GM19025 (cell line): ENCODE measurements at regions not wholly inside any gene's neighbourhood (a gene's known extent, or its start where the extent isn't known, plus 50 kb on each side); places are given as distances from the start of the nearest gene placed in this dataset.
"Not testable (repeated sequence)": the region's sequence is repeated elsewhere in the genome, so short reads cannot be mapped to it uniquely, and the experiment has no call there.

Source experiments
- ATAC-seq: cut with Tn5 transposase; IDR thresholded peaks from one replicate; pipeline ENCODE4 v1.9.1; 2021; ENCODE audit warnings: mild to moderate bottlenecking, low read depth, moderate library complexity; ENCODE audit not compliant: unreplicated experiment

DNA sequence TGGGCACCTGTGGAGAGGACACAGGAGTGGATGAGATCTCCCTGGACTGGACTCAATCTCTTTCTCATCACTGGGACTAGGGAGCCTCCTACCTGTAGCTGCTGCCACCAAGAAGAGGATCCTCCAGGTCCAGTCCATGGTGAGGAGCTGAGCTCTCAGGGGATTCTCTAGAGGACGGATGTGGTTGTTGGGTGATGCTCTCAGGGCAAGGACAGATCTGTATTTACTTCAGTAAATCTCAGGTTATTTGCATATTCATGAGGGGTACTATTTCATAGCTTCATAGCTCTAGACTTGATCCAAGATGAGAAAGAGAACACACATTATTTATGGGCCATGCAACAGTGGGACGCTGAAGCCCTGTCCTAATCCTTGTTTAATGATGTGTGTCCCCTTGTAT, 159.4 kb downstream of the POTEB start:
- ATAC-seq, result peak; percentile 63

DNA sequence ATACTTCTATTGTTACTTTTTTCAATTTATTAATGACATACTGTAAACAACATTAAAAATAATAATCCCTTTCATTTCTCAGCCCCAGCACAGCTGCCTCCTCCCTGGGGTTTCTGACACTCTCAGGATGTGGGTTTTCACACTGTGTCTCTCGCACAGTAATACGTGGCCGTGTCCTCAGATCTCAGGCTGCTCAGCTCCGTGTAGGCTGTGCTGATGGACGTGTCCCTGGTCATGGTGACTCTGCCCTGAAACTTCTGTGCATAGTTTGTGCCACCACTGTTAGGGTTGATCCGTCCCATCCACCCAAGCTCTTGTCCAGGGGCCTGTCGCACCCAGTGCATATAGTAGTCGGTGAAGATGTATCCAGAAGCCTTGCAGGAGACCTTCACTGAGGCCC, 159.9 kb downstream of the POTEB start:
- ATAC-seq, result peak; percentile 28

DNA sequence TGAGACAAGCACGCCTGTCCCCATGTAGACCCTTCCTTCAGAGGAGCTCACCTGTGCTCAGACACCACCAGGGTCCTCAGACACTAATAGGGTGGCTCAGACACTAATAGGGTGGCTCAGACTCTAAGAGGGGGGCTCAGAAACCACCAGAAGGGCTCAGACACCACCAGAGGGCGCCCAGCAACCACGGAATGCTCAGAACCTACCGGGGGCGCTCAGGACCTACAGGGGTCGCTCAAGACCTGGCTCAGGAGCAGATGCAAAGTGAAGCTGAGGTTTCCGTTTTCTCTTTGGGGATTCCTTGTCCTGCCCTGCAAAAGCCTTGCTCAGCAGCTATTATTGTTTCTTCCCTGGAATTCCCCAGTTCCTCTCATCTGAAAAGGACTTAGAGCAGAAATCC, 172.1 kb downstream of the POTEB start:
- peak; percentile 90 for ATAC-seq

DNA sequence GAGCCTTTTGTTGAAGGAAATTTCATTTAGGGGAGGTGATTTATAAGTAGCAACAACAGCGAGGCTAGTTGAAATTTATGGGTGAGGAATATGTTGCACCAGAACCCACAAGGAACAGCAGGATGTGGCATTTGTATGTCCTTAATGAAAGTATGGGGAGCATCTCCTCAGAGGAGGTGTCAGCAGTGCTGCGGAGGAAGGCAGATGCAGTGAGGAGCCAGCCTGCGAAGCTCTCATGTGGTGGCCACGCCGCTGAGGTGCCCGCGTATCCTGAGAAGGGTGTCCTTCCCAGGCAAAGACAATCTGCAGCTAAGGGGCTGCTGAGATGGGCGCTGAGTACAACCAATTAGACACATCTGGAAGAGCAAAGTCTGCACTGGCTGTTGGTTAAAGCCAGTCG, 178.9 kb downstream of the POTEB start:
- ATAC-seq, result not testable (repeated sequence)

DNA sequence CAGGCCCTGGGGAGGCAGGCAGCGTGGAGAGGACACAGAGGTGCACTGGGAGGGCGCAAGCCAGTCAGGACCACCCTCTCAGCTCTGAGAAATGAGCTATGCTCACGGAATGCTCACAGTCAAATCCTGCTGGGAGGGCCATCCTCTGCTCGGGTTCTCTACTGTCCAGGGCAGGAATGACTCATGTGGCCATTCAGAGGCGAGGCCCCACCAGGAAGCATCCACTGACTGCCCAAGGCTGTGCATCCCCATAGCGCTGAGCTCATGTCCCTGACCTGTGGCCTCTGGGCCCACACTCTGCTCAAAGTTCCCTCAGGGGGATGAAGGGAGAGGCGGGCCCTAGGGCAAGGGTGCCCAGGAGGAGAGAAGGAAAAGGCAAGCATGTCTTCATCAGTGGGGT, 182.4 kb downstream of the POTEB start:
- ATAC-seq, result not testable (repeated sequence)

DNA sequence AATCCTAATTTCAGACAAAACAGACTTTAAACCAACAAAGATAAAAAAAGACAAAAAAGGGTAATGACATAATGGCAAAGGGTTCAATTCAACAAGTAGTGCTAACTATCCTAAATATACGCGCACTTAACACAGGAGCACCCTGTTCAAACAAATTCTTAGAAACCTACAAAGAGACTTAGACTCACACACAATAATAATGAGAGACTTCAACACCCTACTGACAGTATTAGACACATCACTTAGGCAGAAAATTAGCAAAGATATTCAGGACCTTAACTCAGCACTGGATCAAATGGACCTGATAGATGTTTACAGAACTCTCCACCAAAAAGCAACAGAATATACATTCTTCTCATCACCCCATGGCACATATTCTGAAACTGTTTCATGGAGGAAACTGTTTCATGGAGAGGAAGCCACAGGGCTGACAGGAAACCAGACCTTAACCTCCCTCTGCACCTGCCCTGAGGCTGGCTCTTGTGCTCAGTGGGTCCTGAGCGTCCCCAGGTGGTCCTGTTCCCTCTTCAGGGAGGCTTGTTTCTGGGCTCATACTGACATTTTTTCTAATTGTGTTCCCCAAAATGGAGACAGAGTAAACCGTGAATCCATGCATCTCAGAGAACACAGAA, 184.9 kb downstream of the POTEB start:
- not testable (repeated sequence) for ATAC-seq

DNA sequence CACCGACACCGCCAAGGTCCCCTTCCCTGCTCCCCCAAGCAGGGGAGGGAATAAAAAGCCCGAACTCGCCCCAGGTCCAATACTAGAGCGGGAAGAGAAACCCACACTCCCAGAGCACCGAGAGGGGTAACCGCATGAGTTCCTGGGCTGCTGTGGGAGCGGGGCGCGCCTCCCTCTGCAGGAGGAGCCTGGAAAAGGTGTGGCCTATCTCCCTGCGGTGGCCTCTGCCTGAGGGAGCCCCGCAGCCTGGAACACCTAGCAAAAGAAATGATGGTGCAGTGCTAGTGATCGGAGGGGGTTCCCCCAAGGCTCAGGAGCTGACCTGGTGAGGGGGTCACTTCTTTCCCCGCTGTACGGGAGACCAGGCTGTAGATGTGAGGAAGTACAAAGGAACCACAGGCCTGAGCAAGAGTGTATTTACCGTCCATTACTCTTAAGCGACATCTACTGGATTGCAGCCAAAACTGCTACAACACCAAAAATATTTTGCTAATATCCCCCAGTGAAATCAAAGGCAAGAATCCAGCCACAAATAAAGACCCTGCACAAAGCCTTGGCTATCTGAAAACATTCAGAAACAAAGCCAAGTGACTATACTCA, 216.6 kb upstream of the POTEB3 start:
- peak; percentile 85 for ATAC-seq

DNA sequence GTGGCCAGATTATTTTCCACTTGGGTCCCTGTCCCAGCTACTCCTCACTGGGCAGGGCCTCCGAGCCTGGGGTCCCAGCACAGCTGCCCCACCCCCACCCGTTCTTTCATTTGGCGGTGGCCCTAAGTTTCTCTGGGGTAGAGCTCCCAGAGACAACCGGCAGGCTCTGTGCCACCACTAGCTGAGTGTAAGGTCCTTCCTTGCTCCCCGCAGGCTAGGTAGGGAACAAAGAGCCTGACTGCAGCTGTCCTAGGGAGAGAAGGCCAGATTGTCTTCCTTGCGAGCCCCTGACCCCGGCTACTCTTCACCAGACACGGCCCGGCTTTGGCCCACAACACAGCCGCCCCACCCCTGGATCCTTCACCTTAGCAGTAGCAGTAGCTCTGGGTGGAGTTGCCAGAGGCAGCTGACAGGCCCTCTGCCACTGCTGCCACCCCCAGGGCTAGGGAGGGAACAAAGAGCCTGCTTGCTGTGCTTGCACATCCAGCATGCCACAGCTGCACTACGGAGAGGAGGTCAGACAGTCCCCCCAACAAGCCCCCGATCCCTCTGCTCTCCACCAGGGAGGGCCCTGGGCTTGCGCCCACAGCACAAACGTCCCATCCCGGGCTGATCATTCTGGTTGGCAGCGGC, 215.9 kb upstream of the POTEB3 start:
- not testable (repeated sequence) for ATAC-seq

DNA sequence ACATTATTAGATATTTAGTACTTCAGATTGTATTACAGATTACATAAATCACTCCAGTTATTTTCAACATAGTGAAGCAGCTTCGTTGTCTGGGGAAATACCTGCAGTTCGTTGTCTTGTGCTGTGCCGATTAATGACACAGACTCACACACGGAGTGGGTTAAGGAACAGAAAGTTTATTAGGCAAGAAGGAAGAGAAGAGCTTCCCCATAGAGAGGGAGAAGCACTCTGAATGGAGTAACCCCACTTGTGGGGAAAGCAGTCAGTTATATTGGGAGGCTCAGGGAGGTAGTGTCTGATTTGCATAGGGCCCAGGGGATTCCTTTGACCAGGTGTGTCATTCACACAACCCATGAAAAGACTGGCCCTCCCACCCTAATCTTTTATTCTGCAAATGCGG, 213.4 kb upstream of the POTEB3 start:
- not testable (repeated sequence) for ATAC-seq

DNA sequence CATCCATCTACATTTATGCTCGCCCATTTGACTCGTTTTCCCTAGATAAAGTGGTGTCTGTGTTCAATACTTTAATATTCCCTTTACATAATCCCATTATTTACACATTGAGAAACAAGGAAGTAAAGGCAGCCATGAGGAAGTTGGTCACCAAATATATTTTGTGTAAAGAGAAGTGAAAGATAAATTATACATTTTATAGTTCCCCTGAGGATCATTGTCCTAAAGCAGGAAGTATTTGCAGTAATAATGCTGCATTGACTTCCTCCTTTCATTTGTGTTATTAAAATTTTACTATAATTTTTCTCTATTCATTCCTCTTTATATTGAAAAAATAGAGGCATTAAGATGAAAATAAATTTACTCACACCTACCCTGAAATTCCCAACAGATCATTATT, 198.5 kb upstream of the POTEB3 start:
- ATAC-seq, result not testable (repeated sequence)

DNA sequence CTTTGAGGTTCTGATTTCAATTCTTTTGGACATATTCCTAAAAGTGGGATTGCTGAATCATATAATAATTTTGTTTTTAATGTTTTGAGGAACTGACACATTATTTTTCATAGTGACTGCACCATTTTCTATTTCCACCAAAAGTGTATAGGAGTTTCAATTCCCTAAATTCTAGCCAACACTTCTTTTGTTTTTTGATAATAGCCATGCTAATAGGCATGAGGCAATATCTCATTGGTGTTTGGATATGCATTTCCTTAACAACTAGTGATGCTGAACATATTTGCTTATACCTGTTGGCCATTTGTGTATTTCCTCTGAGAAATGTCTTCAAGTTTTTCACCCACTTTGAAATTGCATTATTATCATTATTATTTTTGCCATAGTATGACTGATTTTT, 186.4 kb upstream of the POTEB3 start:
- not testable (repeated sequence) for ATAC-seq

DNA sequence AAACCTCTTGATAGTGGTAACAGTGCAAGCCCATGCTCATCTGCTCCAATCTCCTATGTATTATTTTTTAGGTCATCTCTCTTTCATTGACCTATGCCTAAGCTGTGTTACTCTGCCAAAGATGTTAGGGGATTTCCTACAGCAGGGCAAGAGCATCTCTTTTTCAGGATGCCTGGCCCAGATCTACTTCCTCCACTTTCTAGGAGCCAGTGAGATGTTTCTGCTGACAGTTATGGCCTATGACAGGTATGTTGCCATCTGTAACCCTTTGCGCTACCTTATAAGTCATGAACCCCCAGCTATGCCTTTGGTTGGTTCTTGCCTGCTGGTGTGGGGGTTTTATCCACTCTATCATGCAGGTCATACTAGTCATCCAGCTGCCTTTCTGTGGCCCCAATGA, 168.9 kb upstream of the POTEB3 start:
- ATAC-seq, result not testable (repeated sequence)

DNA sequence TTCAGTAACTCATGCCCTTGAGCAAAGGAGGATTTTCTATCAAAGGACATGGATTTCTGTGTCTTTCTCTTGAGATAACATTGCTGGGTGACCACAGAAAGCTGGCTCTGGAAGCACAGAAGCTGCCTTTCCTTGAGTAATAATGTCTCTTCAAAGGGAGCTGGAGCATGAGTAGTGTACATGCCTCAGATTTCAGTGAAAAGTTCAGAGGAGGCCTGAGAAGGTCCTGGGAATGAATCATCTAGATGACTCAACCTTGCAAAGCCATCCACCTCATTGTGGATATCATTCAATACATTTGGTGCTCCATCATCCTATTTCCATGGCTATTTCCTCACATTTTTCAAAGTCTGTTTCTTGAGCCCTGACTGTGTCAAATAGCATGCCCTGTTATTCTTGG, 125.1 kb upstream of the POTEB3 start:
- ATAC-seq, result not testable (repeated sequence)

DNA sequence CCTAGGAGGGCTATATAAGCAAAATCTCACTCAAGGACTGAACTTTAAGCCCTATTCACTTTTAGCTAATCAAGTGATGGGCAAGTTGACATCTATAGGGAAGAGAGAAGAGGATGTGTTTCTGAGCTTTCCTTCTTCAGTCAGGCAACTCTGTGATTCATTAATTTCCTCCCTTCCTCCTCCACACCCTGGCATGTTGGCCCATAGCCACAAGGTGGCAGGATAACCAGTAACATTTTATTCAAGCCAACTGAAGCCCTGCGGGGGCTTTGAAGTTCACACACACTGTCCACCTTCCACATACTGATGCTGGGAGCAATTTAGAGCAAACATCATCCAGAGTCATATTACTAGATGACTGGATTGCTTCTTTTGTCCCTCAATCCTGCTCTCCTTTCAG, 111.5 kb upstream of the POTEB3 start:
- peak; percentile 60 for ATAC-seq

DNA sequence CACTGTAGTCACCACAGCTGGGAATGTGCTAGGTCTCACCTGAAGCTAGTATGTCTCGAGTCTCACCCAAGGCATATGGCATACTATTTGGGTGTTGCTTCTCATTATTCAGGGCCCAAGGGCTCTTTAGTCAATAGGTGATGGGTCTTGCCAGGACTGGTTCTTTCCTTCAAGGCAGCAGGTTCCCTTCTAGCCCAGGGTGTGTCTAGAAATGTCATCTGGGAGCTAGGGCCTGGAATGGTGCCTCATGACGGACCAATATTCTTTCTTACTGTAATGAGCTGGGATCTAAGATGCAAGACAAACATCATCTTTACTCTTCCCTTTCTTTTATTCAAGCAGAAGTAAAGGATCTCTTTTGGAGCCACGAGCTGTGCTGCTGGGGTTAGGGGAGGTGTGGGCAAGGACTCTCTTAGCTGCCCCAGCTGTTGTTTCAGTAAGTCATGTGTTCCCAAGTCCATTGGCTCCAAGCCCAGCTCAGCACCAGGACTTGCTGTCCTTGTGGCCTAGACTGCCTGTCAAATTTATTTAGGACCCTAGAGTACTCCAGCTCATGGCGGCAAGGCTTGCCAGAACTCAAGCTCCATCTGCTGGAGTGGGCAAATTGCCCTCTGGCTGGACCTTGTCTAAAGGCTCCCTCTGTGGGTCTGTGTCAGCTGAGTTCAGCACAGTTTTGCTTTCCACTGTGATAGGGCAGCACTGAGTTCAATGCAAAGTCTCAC, 106.0 kb upstream of the POTEB3 start:
- not testable (repeated sequence) for ATAC-seq

DNA sequence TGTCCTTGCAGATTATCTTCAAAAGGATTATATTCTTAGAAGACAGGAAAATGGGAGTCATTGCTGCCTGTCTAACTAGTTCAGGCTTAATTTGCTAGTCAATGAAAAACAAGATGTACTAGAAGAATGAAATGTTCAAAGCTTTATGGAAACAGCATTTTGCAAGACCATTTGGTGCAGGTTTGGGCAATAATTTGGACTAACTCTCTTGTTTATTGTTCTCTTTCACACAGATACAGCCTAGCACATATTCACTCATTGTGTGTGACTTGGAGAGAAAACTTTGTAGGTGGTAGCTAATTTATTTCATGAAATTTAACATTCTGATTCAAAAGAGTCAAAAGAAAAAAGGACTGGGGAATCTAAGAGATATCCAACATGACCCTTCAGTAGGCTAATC, 92.5 kb upstream of the POTEB3 start:
- ATAC-seq, result not testable (repeated sequence)

DNA sequence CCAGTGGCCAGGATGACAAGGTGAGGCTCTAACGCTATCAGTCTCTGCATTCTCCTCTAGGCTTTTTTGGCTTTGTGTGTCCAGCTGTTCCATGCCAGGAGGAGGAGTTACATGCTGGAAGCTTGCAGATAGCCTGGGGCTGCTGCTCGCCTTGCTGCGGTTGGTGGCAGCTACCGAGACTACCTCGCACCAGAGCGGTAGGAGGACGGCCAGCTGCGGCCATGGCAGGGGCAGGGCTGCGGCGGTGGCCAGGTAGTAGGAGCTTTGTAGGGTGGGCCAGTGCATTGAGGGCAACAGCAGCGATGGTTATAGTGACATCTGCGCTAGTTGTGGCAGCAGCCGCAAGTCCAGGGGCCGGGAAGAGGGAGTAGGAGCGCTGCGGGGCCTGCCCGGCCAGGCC, 75.9 kb upstream of the POTEB3 start:
- not testable (repeated sequence) for ATAC-seq

DNA sequence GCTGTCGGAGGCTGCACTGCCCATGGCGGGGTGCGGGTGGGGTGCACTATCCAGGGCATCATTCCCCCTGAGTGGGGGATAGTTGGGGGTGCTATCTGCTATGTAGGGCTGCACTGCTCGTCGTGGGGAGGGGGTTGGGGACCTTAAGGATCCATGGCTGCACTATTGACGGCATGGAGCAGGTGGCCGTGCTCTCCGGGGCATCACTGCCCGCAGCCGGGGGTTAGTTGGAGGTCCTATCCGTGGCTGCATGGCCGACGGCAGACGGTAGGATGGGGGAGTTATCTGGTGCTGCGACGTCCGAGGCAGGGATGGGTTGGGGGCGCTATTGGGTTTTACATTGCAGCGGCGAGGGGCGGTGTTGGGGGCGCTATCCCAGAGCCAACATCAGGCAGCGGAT, 75.0 kb upstream of the POTEB3 start:
- not testable (repeated sequence) for ATAC-seq

DNA sequence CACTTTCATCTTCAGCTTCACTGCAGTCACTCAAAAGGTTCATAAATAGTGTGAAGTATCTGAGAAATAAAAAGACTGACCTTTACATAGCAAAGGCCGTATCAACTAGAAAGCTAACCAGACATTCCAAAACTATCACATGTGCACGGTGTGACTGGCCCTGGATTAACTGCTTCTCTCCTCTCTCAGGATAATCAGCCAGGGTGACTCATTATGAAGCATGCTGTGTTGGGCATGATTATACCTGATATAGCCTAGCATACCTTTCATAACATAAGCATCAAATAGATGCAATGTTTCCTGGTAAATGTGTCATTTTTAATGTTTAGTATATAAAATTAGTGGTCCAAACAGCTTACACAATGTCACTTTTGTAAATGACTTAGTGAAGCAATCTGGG, 62.7 kb upstream of the POTEB3 start:
- not testable (repeated sequence) for ATAC-seq
